NCI-H526 (cell line): ENCODE measurements at regions not wholly inside any gene's neighbourhood (a gene's known extent, or its start where the extent isn't known, plus 50 kb on each side); places are given as distances from the start of the nearest gene placed in this dataset.
"Not testable (repeated sequence)": the region's sequence is repeated elsewhere in the genome, so short reads cannot be mapped to it uniquely, and the experiment has no call there.

ENCODE experiments used
- DNase-seq, 2 experiments: peaks; one replicate each; lab custom pipeline; 2025; lab: John Stamatoyannopoulos, UW

DNA sequence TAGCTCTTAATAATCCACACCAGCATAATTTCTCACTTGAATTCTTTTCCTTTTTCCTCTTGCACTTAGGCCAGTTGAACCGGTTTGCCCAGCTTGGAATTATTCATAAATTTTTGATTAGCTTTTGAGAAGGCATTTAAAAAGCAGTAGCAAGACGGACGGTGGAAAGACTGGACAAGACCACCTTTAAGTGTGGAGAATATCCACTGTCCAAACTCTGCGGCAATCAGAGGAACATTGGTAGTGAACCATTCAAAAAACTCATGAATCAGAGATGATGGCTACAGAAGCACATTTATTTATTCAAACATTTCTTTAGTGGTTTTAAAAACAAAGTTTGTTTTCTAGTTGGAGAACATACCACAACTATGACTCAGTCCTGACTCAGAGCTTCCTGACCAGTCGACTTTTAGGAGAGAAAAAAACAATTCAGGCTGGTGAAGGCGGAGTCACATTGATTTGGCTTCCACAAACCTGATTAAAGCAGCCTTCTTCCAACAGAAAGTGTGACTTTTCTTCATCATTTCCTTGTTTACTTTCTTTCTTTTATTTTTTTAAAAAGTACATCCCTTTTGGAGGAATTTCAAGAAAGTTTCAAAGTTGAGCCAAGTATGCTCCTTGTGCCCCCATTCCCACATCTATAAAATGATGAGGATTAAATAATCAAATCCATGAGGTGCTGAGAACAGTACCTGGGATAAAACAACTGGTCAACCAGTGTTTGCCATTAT, 128.8 kb downstream of the ADSS2 start:
- peak; percentile 11 to 54 for DNase-seq

DNA sequence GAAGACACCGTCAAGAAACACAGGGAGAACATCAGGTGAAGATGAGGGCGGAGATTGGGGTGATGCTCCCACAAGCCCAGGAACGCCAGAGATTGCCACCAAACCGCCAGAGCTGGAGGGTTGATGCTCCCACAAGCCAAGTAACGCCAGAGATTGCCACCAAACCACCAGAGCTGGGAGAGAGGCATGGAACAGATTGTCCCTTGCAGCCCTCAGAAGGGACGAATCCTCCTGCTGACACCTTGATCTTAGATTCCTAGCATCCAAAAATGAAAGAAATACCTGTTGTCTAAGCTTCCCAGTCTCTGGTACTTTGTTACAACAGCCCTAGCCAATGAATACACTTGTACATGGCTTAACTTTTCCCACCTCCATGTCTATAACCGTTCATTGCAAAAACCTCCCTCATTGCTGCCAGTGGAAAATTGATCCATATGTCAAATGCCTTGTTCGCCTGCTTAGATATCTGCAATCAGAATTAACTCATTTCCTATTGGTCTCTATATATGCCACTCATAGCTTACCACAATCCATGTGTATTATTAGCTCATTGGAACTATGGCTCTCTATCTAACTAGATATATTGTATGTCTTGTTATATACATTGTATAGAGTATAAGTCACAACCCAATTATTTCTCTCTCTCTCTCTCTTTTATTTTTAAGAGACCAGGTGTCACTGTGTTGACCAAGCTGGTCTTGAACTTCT, 127.4 kb downstream of the ADSS2 start:
- no peak for DNase-seq

DNA sequence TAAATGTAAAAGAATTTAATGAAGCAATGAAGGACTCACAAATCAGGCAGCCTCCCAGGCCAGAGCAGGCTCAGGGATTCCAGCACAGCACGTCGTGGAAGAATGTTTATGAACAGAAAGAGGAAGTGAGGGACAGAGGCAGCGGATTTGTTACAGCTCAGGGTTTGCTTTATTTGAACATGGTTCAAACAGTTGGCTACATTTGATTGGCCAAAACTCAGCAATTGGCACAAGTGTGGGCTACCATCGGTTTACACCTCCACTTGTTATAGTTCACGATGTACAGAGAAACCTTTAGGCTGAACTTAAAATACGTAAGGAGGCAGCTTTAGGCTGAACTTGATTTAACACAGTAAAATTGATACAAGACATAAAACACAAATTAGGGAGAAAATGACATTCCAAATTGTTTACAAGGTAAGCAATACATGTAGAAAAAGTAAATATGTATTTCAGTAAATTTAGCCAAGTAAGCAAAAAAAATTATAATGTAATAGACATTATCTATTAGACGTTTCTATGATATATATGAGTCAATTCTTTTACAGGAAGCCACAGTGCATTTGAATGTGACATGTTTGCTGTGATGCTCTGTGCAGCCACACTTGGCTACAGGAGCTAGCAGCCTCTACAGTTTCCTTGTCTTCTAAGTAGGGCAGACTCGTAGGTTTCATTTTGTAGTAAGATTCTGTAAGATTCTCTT, 126.5 kb downstream of the ADSS2 start:
- no peak for DNase-seq

DNA sequence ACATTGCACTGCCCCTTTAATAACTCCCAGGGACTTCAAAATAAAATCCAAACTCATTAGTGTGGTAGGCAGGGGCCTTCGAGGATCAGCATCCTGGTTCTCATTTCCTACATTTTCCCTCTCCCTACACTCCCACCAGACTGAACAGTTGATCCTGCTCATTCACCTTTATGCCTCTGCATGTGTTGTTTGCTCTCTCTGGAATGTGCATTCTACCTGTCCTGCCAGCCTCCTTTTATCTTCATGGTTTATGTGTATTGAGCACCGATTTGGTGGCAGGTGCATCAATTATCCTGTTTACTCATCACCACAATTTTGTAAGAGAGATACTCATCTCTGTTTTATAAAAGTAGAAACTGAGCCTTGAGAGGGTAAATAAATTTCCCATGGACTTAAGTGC, 125.0 kb downstream of the ADSS2 start:
- no peak for DNase-seq

DNA sequence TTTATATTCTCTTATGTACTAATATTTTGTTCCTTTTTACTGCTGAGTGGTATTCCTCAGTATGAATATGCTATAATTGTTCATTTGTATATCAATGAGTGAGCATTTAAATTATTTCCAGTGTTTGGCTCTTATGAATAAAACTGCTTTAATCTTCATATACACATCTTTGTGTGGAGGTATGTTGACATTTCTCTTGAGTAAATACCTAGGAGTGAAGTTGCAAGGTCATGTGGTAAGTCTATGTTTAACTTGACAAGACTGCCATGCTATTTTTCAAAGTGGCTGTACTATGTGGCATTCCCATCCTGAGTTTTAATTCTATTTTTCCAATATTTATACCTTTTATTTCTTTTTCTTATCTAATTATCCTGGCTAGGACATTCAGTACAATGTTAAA, 124.2 kb downstream of the ADSS2 start:
- no peak for DNase-seq

DNA sequence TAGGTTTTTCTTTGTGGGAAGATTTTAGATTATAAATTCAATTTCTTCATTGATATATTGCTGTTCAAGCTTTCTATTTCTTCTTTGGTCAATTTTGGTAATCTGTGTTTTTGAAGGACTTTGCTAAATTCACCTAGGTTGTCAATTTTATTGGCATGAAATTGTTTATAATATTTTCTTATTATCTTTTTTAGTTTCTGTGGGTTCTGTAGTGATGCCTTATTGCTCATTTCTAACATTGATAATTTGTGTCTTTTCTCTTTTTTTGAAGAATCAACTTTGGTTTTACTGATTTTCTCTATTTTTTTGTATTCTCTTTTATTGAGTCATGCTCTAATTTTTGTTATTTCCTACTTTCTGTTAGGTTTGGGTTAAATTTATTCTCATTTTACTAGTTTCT, 123.2 kb downstream of the ADSS2 start:
- DNase-seq, result no peak

DNA sequence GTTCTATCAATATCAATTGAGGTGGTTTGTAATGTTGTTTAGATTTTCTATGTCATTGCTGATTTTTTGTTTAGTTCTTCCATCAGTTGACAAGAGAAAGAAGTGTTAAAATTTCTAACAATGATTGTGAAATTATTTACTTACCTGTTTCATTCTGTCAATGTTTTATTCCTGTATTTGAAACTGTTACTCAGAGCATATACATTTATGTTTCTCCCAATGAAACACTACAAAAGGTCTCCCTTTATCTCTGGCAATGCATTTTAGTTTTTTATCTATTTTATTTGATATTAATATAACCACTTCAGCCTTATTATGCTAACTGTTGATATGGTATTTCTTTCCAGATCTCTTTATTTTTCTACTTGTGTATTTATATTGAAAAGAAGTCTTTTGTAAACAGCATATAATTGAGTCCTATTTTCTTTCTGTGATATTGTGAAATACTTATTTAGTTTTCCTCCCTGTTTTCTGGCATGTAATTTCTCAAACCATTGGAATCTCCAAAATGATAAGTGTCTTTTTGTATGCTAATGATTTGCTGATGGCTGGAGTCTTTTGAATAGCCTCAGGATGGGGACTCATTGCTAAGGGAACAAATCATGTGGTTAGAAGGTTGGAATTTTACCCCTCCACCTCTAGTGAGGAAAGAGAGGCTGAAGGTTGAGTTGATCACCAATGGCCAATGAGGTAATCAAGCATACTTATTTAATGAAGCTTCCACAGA, 122.0 kb downstream of the ADSS2 start:
- no peak for DNase-seq

DNA sequence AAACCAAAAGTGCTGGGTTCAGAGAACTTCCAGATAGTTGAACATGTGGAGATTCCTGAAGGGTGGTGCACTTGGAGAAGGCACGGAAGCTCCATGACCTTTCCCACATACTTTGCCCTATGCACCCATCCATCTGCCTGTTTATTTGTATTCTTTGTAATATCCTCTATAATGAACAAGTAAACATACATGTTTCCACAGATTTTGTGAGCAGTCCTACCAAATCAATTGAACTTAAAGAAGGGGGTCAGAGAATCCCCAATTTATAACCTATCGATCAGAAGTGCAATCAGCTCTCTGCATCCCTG, 121.4 kb downstream of the ADSS2 start:
- no peak for DNase-seq

DNA sequence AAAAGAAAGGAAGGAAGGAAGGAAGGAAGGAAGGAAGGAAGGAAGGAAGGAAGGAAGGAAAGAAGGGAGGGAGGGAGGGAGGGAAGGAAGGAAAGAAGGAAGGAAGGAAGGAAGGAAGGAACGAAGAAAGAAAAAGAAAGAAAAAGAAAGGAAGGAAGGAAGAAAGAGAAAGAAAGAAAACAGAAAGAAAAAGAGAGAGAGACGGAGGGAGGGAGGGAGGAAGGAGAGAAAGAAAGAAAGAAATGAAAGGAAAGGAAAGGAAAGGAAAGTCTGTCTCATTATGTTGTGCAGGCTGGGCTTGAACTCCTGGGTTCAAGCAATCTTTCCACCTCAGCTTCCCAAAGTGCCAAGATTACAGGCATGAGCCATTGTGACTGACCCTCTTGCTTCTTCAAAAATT, 118.9 kb downstream of the ADSS2 start:
- not testable (repeated sequence) for DNase-seq

DNA sequence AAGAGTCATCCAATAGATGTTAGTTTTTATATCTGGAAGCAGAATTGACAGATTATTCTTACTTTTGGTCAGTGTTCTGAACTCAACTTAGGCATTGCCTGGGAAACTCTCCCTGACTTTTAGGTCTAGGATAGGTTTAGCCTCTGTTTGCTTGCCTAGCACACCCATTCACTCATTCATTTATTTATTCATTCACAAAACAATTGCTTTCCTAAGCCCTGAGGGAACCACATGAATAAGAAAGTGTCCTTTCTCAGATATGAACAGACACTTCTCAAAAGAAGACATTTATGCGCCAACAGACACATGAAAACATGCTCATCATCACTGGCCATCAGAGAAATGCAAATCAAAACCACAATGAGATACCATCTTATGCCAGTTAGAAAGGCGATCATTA, 117.4 kb downstream of the ADSS2 start:
- DNase-seq, result peak; percentile 17 to 33

DNA sequence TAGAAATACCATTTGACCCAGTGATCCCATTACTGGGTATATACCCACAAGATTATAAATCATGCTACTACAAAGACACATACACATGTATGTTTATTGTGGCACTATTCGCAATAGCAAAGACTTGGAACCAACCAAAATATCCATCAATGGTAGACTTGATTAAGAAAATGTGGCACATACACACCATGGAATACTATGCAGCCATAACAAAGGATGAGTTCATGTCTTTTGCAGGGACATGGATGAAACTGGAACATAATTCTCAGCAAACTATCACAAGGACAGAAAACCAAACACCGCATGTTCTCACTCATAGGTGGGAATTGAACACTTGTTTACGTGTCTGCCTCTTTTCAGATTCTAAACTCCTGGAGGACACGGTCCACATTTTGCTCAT, 116.9 kb downstream of the ADSS2 start:
- DNase-seq, result not testable (repeated sequence)

DNA sequence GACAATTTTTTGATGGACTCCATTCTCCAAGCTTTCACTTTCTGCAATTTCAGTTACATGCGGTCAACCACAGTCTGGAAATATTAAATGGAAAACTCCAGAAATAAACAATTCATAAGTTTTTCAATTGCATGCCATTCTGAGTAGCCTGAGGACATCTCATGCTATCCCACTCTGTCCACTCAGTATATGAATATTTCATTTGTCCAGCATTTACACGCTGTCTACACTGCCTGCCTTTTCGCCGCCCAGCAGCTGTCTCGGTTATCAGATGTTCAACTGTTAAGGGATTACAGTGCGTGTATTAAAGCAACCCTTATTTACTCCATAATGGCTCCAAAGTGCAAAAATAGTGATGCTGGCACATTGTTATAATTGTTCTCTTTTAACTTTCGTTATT, 116.3 kb downstream of the ADSS2 start:
- DNase-seq, result no peak

DNA sequence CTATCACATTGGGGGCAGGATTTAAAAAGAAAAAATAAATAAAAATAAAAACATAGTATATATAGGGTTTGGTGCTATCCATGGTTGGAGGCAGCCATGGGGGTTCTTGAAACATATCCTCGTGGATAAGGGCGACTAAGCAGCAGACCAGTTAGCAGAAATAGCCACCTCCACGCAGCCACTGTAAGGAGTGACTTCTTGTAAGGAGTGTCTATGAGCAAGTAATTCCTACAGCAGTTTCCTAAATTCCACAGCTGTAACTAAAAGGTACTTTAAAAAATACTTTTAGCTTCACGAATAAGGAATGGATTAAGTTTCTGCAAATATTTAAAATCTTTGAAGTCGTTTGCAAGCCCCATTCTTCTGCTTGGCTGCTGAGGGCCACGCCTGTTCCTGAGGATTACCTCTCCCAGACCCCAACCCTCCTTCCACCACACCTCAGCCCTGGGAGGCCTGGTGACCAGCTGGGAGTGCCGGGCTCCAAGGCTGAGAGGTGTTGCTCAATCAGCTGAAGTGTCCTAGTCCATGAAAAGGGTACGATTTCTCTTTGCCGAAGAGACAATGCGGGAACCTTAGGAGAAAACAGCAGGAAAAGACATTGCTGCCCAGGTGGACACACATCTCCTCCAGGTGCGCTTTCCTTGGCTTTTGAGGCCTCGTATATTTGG, 115.3 kb downstream of the ADSS2 start:
- DNase-seq, result no peak

DNA sequence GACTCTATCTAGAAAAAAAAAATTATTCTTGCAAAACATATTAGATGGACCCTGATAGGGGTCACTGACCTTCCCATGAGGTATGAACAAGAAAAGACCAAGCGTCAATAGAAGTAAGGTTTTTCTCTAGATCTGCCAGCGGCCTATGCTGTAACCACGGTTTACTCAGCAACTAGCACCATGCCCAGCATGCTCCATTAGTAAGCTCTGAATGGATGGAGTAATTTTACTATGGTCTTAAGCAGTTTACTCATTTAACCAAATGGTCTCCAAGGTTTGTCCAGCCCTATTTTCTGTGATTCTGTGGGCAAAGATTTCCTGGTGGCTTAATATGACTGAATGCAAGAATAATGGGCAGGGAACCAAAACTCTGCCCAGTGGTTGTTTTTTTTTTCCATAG, 113.9 kb downstream of the ADSS2 start:
- DNase-seq, result no peak

DNA sequence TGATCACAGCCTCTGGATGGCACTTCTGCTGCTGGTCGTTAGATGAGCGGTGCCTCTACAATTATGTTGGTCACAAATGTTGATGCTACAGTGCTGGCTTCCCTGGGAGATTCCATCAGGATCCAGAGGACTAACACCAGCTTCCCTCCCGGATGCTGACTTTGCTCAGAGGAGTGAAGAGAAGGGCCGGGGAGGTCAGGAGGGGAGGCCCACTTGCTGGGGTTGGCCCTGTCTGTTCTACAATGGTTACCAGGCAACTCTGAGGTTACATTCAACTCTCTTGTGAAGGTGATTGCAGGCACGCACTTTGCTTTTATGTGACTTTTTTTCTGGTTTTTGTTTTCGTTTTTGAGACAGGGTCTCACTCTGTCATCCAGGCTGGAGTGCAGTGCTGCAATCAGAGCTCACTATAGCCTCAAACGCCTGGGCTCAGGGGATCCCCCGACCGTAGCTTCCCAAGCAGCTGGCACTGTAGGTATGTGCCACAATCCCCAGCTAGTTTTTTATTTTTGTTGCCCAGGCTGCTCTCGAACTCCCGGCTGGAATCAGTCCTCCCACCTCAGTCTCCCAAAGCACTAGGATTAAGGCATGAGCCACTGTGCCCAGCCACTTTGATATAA, 112.5 kb downstream of the ADSS2 start:
- DNase-seq, result no peak

DNA sequence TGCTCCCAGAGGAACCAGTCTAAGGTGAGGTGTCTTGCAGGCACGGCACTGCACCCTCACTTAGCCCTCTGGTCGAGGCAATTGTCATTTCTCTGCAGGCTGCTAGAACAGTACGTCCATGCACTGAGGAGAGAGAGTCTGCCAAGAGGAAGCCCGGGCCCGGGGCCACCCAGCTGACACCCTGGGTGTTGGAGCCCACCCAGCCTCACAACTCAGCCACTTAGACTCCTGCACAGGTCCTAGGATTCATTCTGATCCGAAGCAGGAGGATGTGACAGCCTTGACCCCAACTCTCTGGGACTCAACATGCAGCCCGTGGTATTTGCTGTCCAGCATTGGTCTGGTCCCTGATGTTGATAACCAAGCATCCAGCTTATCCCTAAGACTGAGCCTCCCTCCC, 111.9 kb downstream of the ADSS2 start:
- no peak for DNase-seq

DNA sequence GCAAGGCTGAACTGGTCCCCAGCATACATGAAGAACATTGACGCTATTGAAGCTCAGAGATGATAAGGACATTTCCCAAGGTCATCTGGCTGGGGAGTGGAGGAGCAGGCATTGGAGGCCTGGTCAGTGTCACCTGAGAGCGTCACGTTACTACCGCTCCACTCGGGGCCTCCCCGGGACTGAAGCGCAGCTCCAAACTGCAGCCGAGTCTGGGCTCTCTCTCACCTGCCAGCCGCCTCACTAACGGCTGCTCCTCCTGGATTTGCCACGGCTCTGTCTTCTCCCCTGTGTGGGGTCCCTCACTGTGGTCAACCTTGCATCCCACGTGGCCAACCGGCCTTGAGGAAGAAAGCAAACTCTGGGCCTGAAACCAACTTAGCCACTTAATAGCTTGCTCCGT, 111.3 kb downstream of the ADSS2 start:
- DNase-seq, result no peak

DNA sequence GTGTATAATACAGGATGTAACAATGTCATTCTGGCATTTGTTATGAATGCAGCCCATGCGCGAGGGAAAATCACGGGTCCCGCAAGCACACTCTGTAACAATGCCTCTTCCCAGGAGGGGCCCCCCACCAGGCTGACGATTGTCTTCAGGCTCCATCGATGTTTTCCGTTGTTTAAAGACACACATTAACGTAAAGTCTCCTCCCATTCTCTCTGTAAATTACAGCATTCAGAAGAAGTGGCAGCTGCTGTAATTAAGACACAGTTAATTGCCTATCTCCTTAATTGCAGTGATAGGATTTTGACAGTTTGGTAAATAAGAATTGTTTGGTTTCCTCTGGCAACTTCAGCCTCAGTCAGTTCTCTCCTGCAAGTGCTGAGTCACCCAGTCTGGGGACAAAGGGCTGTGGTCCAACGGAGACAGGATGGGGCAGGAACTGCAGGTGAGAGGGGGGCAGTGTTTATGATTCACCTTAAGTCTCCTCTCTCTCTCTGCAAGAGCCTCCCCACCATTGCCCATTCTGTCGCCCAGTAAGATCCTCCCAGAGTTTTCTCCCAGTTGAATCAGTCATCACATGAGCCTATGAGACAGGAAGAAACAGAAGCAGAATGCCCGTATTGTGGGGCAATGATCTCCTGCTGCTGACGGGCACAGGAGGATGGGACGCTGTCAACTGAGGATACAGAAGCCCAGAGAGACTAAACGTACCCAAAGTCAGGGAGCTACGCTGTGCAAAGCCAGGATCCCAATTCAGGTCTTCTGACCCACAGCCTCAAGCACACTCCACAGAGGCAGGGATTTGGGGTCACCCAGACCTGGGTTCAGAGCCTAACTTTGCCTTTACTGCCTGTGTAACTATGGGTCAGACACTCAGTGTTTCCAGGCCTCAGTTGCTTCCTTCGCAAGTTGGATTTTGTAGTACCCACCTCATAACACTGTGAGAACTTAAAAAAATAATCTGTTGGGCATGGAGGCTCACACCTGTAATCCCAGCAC, 110.0 kb downstream of the ADSS2 start:
- DNase-seq, result no peak

DNA sequence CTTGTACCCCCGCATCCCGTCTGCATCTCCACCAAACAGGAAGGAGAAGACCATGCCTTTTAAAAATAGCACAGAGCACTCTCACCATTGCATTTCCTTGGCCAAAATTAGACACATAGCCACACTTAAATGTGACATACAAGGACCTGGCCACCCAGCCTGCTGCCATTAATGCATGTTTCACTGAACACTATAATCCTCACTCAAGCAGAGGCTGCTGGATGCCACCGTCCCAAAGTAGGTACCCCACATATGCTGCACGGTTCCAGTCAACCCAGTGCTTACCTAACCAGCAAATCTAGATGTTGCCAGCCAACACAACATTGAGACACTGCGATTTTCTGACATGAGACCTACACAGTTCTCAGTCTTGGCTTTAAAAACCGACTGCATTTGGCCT, 107.7 kb downstream of the ADSS2 start:
- DNase-seq, result no peak

DNA sequence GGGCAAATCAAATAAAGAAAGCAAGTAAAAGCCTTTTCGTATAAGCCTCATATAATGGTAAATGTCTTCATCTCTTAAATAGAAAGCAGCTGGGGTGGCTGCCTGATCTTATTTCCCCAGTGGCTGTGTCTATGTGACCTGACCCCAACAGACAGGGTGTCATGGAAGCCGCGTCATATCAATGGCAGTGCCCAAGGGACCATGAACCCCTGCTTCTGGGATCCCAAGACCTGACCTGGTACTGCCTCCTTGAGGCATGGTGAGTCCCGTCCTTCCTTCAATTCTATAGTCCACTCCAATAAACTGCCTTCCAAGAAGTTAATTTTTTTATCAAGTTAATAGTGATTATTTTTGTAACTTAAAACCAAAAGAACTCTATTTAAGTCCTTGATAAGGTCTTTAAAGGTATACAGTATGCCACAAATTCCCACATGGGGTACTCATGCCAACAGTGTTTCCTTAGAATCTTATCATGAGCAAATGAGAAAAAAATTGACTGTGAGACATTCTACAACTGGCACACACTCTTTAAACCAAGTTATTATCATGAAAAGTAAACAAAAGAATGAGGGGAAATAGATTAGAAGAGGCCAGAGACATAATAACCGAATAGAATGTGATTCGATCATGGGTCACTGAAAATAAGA, 104.6 kb downstream of the ADSS2 start:
- DNase-seq, result no peak
